ENCODE measurements at regions not wholly inside any gene's neighbourhood (a gene's known extent, or its start where the extent isn't known, plus 50 kb on each side); places are given as distances from the start of the nearest gene placed in this dataset.
"Not testable (repeated sequence)": the region's sequence is repeated elsewhere in the genome, so short reads cannot be mapped to it uniquely, and the experiment has no call there.

GRCh38 chr2:150129921-150130575 lies 357.4 kb downstream of the RND3 start:
- no peak for DNase-seq

GRCh38 chr2:150127995-150128394 lies 359.5 kb downstream of the RND3 start:
- no peak for DNase-seq

DNA sequence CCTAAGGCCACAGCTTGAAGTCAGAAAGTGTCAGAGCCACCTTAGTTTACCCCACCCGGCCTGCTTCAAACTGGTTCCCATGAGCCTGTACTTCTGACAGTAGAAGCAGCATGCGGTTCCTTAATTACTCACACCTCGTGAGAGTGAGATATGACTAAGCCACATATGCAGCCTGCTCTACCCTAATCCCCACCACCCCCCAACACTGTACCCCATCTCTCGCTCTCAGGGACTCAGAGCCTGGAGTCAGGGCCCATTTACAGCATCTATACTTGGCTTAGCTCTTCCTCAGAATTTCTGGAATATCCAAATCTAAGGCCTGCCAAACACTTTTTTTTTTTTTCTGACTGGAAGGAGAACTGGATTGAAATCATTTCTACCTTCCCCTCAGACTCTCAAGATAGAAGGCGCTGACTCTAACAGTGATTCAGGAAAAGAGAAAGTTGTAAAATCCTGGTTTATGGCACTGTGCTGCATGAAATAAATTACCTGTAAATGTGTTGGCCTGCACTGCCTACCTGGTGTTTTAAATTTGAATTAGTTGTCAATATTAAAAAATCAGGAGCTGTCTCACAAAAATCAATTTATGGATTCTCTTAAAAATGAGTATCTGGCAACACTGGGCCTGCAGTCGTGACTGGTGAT lies 360.0 kb downstream of the RND3 start:
- DNase-seq: no peak

- no peak for DNase-seq
Measured at GRCh38 chr2:150126839-150127238, 360.6 kb downstream of the RND3 start.

DNA sequence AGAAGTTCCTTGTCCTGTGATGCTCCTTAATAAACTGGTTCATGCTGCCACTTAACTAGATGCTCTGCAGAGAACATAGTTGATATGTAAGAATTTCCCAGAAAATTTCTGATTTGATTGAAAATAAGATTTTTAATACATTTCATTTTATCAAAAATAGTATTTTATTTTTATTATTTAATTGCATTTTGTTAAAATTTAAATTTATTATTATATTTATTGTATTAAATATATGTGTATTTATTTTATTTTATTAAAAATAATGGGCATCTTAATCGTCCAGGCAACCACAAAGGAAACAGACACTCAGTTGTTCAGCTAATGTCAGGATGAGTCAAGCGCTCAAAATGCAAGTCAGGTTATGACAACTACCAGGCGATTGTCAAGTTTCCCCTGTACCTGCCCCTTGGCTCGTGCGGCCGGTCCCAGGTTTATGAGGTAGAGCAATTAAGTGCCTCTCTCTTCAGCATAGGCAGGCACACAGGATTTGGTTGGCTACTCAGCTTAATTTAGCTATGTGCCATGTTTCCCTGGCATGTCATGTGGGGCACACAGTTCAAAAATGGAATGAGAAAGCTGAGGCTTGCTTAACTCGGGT lies 361.2 kb downstream of the RND3 start:
- DNase-seq: no peak

GRCh38 chr2:150125708-150126107 lies 361.8 kb downstream of the RND3 start:
- no peak for DNase-seq

DNA sequence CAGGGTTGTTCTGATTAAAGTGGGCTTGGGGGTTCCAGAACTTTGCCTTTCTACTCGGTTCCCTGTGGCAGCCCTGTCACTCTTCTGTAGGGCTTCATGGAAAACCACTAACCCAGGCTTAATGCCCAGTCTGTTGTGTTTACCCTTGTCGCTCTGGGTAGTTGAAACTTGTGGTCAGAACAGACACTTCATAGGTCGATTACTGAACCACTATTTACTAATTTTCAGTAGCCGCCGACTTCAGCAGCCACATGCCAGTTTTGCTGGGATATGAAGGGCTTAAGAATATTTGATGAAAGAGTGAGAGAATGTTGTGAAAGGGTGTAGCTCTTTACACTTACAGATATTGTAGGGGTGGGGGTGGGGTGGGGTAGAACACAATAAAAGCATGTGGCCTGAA lies 362.3 kb downstream of the RND3 start:
- DNase-seq: no peak

GRCh38 chr2:150124739-150125138 lies 362.7 kb downstream of the RND3 start:
- no peak for DNase-seq

- no peak for DNase-seq
Measured at GRCh38 chr2:150122871-150123613, 364.4 kb downstream of the RND3 start.

GRCh38 chr2:150122156-150122555 lies 365.3 kb downstream of the RND3 start:
- DNase-seq: no peak

- DNase-seq: no peak
Measured at GRCh38 chr2:150120326-150120955, 367.0 kb downstream of the RND3 start.

- no peak for DNase-seq
Measured at GRCh38 chr2:150119819-150120218, 367.6 kb downstream of the RND3 start.

DNA sequence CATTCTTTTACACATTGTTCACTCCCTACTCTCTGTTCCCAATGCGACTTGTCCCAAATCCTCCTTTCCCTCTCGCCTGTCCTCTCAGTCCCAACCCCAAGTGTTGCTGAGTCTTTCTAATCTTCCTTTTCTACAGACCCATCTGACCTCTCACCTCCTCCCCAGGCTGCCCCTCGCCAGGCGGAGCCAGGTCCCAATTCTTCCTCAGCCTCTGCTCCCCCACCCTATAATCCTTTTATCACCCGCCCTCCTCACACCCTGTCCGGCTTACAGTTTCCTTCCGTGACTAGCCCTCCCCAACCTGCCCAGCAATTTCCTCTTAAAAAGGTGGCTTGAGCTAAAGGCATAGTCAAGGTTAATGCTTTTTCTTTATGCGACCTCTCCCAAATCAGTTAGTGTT lies 373.4 kb downstream of the RND3 start:
- DNase-seq: not testable (repeated sequence)

DNA sequence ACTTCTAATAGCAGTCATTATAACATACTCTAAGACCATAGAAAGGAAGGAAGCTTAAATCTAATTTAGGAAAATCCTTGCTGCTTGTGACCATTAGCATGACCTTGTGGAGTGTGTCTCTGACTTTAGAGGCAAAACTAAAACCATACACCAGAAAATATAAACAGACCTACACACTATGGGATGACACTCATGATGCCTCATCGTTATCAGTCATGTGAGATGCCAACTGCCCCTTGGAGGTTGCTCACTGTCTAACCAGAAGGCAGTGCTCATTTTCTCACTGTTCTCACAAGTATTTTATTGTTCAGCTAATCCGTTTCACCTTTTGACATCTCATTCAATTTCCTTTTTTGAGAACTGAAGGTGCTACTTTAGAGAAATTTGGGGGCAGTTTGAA lies 376.9 kb downstream of the RND3 start:
- DNase-seq: no peak

GRCh38 chr2:150109912-150110311 lies 377.6 kb downstream of the RND3 start:
- no peak for DNase-seq

DNA sequence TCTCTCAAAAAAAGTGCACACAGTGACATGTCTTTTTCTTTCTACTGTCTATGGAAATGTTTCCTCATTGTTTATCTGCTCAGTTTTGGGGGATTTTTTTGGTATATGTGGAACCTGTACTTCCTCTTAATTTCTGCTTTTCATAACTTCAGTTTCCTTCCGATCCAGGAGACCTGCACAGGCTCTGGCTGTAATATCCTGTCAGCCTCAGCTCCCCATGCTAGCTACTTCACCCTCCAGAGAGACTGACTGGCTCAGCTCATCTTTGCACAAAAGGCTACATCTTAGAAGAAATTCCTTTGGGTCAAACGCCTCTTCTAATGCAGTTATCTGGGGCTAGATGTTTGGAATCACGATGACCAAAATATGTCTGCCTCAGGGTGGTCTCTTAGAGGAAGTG lies 378.4 kb downstream of the RND3 start:
- DNase-seq: no peak

DNA sequence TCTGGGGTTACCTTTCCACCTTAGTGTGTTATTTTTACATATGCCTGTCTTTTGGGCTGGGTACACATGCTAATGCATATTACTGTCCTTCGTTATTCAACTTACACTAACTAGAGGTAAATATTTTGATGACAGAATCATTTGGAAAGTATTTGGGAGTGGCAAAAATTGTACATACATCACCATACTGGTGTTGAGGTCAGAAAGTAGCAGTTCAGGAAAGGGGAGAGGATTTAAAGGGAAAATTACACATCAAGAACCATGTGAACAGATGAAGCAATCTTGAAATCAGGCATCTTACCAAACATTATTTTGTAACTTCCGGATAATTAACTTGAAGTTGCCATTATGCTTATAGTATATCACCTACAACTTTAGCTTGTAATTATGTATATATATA lies 379.7 kb downstream of the RND3 start:
- DNase-seq: no peak

DNA sequence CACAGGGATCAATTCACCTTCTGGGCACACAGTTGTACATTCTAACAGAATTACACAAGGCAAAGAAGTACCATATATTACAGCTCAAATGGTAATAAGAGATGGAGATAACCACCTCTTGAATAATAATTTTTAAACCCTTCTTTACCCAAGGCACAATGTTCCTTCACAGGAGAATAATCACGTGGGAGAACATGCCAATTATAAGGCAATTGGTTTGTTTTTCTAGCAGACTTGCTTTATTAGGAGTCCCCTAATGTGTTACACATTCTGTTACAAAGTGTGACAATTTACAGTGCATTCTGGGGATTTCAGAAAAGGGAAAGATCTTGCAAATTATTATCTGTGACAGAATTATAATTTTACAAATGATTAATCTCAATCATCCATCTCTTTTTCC lies 380.3 kb downstream of the RND3 start:
- no peak for DNase-seq

DNA sequence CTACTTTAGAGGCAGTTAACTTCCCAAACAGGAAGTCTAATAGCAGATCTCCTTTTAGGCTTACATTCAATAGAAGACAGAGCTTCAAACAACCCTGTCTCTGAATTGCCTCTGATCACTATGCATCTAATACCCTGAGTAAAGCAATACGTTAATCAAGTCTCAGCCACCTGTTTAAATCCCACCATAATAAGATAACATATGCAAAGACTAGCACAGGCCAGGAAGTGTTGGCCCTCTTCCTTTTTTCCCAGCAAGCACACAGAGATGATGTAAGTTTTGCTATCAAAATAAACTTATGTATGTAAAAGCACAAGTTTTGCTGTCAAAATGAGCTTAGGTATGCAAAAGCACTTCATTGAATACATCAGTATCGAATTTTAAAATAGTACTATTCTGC lies 385.5 kb downstream of the RND3 start:
- DNase-seq: no peak

DNA sequence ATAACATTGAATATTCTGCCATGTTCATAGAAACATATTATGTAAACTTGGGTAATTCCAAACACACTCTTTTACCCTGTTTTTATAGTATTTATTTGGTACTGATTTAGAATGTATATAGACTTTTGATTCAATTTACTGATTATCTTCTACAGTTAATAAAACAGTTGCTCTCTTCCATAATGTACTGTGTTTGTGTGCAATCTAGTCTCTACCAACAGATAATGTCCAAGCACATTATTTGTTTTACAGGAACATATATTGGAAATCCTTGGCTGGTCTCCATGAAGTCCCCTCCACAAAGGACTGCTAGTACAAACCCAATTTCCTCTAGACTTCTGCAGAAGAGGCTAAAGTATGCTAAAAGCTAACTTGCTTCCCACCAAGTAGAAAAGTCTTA lies 386.6 kb downstream of the RND3 start:
- no peak for DNase-seq

DNA sequence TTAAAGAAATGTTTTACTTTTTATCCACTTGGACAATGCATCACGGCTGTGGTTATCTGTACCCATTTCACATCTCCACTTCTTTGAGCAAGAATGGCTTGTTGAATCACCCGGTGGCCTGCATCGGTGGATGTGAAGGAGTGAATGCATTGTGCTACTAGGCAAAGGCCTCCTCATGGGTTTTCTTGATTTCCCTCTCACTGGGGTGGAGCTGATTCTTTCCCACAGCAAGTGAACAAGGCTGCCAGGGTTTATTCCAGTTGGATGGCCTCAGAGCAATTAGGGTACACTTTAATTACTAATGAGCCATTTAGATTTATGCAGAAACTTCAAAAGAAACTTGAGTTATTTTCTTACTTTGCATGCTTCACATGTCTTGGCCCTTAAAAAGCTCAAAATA lies 387.1 kb downstream of the RND3 start:
- no peak for DNase-seq

- no peak for DNase-seq
Measured at GRCh38 chr2:150099805-150100204, 387.7 kb downstream of the RND3 start.

DNA sequence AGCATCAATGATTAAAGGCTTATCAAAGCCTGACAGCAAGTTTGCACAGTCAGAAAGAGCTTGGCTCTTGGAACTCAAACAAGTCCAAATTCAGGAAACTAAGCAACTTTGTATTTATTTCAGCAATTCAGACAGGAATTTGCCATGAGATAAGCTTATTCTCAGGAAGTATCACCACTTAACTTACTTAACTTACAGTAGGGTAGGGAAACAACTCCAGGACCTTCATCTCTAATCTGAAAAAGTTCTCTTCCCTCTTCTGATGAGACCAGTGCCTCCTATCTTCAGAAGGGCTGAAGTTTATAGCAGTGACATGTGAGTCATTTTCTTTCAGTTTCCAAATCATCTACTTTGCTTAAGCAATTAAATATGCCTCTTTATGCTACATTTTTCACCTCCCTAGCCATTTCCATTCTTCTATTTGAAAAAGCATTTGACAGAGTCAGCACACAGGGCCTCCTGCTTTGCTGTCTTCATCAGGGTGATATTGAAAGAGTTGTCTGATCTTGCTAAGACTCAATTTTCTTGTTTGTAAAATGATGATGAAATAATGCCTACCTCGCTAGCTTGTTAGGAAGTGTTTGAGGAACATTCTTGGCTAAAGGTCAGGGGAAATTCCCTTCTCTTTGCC lies 389.5 kb downstream of the RND3 start:
- DNase-seq: no peak

All from NCI-H446 treated with DMSO at 0.1 percent for 48 hours (cell line).